SH-SY5Y (cell line): ENCODE measurements at regions not wholly inside any gene's neighbourhood (a gene's known extent, or its start where the extent isn't known, plus 50 kb on each side); places are given as distances from the start of the nearest gene placed in this dataset.

Experiments used
- GATA2 ChIP-seq: IDR thresholded peaks from 2 replicates; pipeline ENCODE4 v1.6.1; 2011; ENCODE audit warnings: mild to moderate bottlenecking, low read depth, low read length
- GATA3 ChIP-seq: IDR thresholded peaks from 2 replicates; pipeline ENCODE4 v1.6.1; 2011; ENCODE audit warnings: low read depth, mild to moderate bottlenecking, low read length, moderate library complexity

DNA sequence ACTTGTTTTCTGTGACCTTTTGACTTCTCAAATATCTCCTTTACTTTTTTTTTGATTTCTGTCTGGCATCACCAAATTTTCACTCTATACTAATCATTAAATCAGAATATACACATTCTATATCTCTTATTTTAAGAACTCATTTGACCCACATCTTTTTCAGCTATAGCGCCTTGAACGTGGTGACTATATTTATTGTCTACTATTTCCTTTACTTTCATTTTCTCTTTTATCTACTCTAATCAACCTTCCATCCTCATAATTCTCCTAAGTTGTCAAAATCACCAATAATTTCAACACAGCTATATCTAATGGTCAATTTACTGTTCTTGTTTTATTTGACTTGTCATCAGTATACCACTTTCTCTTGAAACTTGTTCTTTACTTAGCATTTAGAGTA is 119.0 kb upstream of the CBLB start:
- TF ChIP-seq GATA2 (no peak), GATA3 (no peak)
